Central memory CD8-positive, alpha-beta T cell (primary cell): ENCODE measurements at regions not wholly inside any gene's neighbourhood (a gene's known extent, or its start where the extent isn't known, plus 50 kb on each side); places are given as distances from the start of the nearest gene placed in this dataset.
"Not testable (repeated sequence)": the region's sequence is repeated elsewhere in the genome, so short reads cannot be mapped to it uniquely, and the experiment has no call there.

Source experiments
- ATAC-seq: fragments of 150-1000 bp; cut with Tn5 transposase; replicated peaks from 2 replicates; pipeline ENCODE4 v1.10.0; 2022; ENCODE audit warnings: mild to moderate bottlenecking, moderate FRiP score, moderate number of reproducible peaks; ENCODE audit not compliant: poor library complexity, severe bottlenecking; ENCODE audit errors: extremely low read depth
- DNase-seq, 2 donors: peaks; one replicate each; pipeline ENCODE4 v3.0.0; 2021; ENCODE audit warnings: low spot score in 2 of 2
- H3K27ac Mint-ChIP-seq: one replicate; pipeline ENCODE4 v1.8.0; 2022; ENCODE audit warnings: low read depth, mild to moderate bottlenecking, moderate library complexity, mixed read lengths
- H3K27me3 Mint-ChIP-seq: one replicate; pipeline ENCODE4 v1.8.0; 2022; ENCODE audit warnings: mixed read lengths
- H3K36me3 Mint-ChIP-seq: one replicate; pipeline ENCODE4 v1.8.0; 2022; ENCODE audit warnings: mild to moderate bottlenecking, moderate library complexity, mixed read lengths; ENCODE audit not compliant: insufficient read depth
- H3K4me1 Mint-ChIP-seq: one replicate; pipeline ENCODE4 v1.8.0; 2022; ENCODE audit warnings: mixed read lengths
- H3K4me3 Mint-ChIP-seq: one replicate; pipeline ENCODE4 v1.8.0; 2022; ENCODE audit warnings: mild to moderate bottlenecking, moderate library complexity, mixed read lengths
- H3K9me3 Mint-ChIP-seq: one replicate; pipeline ENCODE4 v1.8.0; 2022; ENCODE audit warnings: mixed read lengths

DNA sequence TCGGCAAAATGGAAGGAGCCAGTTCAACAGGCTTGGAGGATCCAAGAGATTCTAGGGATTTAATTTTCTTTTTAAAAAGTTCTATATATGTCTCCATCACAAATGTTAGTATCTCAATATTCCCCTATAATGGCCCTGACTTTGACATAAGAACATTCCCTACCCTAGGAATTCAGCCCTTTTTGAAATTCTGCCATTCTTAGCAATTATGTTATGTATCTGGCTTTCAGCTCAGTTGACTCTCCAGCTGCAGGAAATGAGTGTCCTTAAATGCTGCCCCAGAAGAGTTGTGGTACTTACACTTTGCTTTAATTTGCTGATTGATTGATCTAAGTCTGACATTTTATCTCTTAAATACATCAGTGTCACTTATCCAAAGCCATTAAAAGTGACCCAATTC, 1454.3 kb downstream of the FSTL5 start:
- Mint-ChIP-seq H3K4me3 (no peak overlapping the region), H3K4me1 (no peaks in the 10 kb centered on the region), H3K9me3 (peaks cover 10% of the 10 kb centered on the region), H3K36me3 (no peaks in the 10 kb centered on the region), H3K27ac (no peak overlapping the region), H3K27me3 (no peaks in the 10 kb centered on the region)
- no peak for DNase-seq
- no peak for ATAC-seq

DNA sequence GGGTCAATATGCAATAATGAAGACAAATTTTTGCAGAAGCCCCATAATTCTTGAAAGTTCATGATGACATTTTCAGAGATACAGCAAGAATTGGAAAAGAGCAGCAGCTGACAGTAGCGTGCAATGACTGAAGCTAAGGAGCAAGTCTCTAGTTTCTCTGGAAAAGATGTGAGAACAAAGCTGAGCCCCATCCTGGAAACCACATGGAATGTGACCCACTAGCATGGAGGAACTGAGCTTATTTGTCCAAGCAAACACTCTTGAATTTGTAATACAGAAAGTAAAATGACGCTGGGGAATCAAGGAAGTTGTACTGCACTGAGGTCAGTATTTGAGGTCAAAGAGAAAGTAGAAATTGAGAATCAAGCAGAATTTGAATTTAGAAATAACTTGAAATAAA, 1447.2 kb downstream of the FSTL5 start:
- ATAC-seq (no peak), DNase-seq (no peak)
- no peak overlapping the region for H3K4me3 Mint-ChIP-seq
- no peaks in the 10 kb centered on the region for H3K27me3 Mint-ChIP-seq
- no peak overlapping the region for H3K27ac Mint-ChIP-seq
- peaks cover 5% of the 10 kb centered on the region for H3K9me3 Mint-ChIP-seq
- no peaks in the 10 kb centered on the region for H3K4me1 Mint-ChIP-seq
- H3K36me3 Mint-ChIP-seq: no peaks in the 10 kb centered on the region

DNA sequence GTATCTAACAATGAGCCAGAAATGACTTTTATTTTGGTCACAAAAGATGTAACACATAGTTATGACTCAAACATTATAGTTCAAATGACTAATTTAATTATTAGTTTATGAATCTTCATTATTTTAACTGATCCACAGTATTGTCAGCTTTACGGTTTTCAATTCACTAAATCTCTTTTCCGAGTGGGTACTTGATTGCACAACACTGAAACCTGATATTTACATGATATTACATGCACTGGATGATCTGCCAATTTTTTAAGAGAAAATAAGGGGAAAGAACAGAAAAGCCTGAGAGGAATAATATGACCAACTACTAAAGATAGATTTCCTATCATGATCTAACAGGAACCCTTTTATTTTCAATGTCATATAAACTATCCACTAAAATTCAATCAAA, 1446.0 kb downstream of the FSTL5 start:
- DNase-seq (no peak), ATAC-seq (no peak)
- Mint-ChIP-seq H3K4me3 (no peak overlapping the region), H3K36me3 (no peaks in the 10 kb centered on the region), H3K9me3 (peaks cover 5% of the 10 kb centered on the region), H3K27me3 (no peaks in the 10 kb centered on the region), H3K4me1 (no peaks in the 10 kb centered on the region), H3K27ac (no peak overlapping the region)

DNA sequence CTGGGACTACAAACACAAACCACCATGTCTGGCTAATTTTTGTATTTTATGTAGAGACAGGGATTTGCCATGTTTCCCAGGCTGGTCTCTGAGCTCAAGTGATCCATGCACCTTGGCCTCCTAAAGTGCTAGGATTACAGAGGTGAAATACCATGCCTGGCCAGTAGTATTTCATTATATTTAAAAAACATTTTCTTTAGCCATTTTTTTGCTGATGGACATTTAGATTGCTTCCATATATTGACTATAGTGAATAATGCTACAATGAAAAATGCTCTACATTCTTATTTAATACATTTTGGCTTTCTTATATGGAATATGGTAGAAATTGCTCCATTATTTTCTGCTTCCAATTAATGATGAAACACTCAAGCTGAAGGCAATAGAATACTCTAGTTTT, 1439.7 kb downstream of the FSTL5 start:
- Mint-ChIP-seq H3K9me3 (peaks cover 18% of the 10 kb centered on the region), H3K27ac (no peak overlapping the region), H3K36me3 (peaks cover 1% of the 10 kb centered on the region), H3K27me3 (no peaks in the 10 kb centered on the region), H3K4me3 (no peak overlapping the region), H3K4me1 (no peaks in the 10 kb centered on the region)
- DNase-seq (no peak), ATAC-seq (no peak)

DNA sequence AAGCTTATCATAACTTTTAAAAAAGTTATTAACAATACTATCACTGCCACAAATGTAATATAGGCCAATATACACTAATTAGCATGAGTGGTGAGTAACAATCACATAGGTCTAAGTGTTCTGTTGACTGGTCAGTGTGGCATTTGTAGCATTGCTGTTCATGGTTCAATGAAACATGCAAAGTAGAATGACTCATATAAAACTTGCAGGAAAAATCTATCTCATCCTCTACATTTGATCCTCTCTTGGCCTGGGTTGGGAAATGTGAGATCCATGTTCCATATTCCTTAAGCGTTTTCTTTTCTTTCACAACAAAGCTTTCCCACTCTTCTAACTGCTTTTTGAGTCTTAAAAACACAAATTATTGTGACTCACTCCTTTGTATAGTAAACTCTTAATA, 1418.7 kb downstream of the FSTL5 start:
- H3K4me3 Mint-ChIP-seq: no peak overlapping the region
- no peak overlapping the region for H3K27ac Mint-ChIP-seq
- H3K27me3 Mint-ChIP-seq: no peaks in the 10 kb centered on the region
- H3K9me3 Mint-ChIP-seq: peaks cover 50% of the 10 kb centered on the region
- H3K36me3 Mint-ChIP-seq: no peaks in the 10 kb centered on the region
- DNase-seq: no peak
- H3K4me1 Mint-ChIP-seq: no peaks in the 10 kb centered on the region
- no peak for ATAC-seq

DNA sequence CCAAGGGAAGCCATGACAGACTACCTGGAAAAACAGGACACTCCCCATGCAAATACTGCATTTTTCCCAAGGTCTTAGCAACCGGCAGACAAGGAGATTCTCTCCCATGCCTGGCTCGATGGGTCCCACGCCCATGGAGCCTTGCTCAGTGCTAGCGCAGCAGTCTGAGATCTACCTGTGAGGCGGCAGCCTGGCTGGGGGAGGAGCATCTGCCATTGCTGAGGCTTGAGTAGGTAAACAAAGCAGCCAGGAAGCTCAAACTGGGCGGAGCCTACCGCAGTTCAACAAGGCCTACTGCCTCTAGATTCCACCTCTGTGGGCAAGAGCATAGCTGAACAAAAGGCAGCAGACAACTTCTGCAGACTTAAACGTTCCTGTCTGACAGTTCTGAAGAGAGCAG, 1417.2 kb downstream of the FSTL5 start:
- not testable (repeated sequence) for H3K27ac Mint-ChIP-seq, H3K4me3 Mint-ChIP-seq, ATAC-seq, DNase-seq, H3K4me1 Mint-ChIP-seq, H3K27me3 Mint-ChIP-seq, H3K36me3 Mint-ChIP-seq
- H3K9me3 Mint-ChIP-seq: peaks cover 44% of the 10 kb centered on the region

DNA sequence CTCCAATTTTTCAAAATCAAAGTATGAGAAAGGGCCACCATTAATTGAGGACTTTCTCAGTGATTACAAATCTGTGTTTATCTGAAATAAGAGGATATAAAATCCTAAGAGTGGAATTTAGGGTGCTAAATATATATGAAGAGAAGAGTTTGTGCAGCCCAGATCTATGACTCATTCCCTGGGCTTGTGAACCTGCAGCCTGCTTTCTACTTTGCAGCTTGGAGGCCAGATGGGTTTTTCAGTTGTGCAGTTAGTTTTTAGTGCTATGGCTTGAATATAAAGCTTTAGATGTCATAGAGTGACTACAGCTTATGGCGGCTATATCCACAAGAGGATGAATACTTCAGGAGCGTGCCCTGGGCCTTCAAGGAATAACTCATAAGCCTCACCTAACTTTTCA, 1391.1 kb downstream of the FSTL5 start:
- H3K27ac Mint-ChIP-seq: no peak overlapping the region
- no peak for ATAC-seq
- no peaks in the 10 kb centered on the region for H3K27me3 Mint-ChIP-seq
- no peaks in the 10 kb centered on the region for H3K36me3 Mint-ChIP-seq
- no peaks in the 10 kb centered on the region for H3K4me1 Mint-ChIP-seq
- DNase-seq: no peak
- peaks cover 13% of the 10 kb centered on the region for H3K9me3 Mint-ChIP-seq
- no peak overlapping the region for H3K4me3 Mint-ChIP-seq

DNA sequence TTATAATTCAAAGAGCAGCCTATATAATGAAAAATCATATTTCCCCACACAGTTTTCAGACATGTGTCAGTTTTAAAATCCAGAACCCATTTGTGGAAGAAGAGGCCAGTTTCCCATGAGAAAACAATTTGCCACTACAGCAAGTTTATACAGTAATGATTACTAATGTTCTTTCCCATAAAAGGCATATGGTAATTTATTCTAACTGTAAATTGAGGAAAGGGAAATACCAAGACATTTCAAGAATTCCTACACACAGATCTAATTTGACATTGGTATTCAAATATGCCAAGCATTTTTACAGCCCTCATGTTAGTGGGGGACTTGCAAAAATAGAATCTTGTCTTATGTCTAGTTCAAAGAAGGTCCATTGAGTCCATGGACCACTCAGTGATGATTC, 1368.6 kb downstream of the FSTL5 start:
- H3K9me3 Mint-ChIP-seq: peaks cover 10% of the 10 kb centered on the region
- H3K4me3 Mint-ChIP-seq: no peak overlapping the region
- H3K36me3 Mint-ChIP-seq: no peaks in the 10 kb centered on the region
- H3K27me3 Mint-ChIP-seq: no peaks in the 10 kb centered on the region
- no peak for ATAC-seq
- H3K4me1 Mint-ChIP-seq: no peaks in the 10 kb centered on the region
- H3K27ac Mint-ChIP-seq: no peak overlapping the region
- no peak for DNase-seq

DNA sequence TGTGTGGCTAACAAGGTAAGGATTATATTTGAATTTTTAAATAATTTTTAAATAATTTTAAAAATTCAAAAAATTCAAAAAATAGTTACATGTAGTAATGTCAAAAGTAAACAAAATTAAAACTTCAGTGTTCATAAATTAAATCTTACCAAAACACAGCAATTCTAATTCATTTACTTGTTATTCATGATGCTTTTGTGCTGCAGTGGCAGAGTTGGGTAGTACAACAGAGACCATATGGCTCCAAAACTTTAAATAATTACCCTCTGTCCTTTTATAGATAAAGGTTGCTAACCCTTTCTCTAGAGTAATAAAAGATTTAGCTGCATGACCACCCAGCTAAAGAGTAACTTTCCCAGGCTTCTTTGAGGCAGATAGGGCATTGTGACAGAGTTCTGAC, 1355.6 kb downstream of the FSTL5 start:
- Mint-ChIP-seq H3K27me3 (no peaks in the 10 kb centered on the region), H3K4me3 (no peak overlapping the region), H3K4me1 (no peaks in the 10 kb centered on the region), H3K9me3 (peaks cover 6% of the 10 kb centered on the region), H3K36me3 (no peaks in the 10 kb centered on the region), H3K27ac (no peak overlapping the region)
- DNase-seq (no peak), ATAC-seq (no peak)

DNA sequence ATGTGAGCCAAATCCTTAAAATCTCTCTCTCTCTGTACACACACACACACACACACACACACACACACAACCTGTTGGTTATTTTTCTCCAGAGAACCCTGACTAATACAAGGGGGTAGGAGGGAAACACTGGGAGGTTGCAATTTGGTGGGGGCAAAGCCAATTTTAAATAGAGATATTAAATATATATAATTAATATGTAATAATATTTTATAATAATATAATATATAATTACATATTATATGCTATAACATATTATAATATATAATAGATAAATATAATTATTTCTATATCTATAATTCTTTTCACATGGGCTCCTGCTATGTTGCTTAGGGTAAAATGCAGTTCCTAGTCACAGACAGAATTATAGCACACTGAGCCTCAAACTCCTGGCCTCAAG, 1354.2 kb downstream of the FSTL5 start:
- ATAC-seq (no peak), DNase-seq (no peak)
- no peaks in the 10 kb centered on the region for H3K27me3 Mint-ChIP-seq
- no peaks in the 10 kb centered on the region for H3K4me1 Mint-ChIP-seq
- H3K4me3 Mint-ChIP-seq: no peak overlapping the region
- H3K27ac Mint-ChIP-seq: no peak overlapping the region
- H3K9me3 Mint-ChIP-seq: peaks cover 7% of the 10 kb centered on the region
- H3K36me3 Mint-ChIP-seq: no peaks in the 10 kb centered on the region

DNA sequence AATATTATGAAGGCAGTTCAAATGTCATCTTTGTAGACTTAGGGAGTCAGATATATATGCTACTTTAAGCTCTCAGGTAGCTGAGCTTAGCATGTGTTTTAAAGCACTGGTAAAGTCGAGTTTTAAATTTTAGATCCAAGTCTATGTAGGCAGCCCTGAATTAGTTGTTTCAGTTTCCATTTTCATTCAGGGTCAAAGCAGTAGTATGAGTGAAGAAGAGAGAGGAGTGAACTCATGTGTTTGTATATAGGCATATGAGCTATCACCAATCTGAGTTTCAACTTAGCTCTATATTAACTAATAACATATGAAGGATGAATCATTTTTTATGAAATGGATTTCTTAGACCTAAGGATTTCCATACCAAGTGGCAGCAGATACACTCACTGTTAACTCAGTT, 1353.4 kb downstream of the FSTL5 start:
- H3K4me3 Mint-ChIP-seq: no peak overlapping the region
- no peaks in the 10 kb centered on the region for H3K27me3 Mint-ChIP-seq
- no peaks in the 10 kb centered on the region for H3K36me3 Mint-ChIP-seq
- ATAC-seq: no peak
- H3K27ac Mint-ChIP-seq: no peak overlapping the region
- DNase-seq: no peak
- no peaks in the 10 kb centered on the region for H3K4me1 Mint-ChIP-seq
- peaks cover 11% of the 10 kb centered on the region for H3K9me3 Mint-ChIP-seq

DNA sequence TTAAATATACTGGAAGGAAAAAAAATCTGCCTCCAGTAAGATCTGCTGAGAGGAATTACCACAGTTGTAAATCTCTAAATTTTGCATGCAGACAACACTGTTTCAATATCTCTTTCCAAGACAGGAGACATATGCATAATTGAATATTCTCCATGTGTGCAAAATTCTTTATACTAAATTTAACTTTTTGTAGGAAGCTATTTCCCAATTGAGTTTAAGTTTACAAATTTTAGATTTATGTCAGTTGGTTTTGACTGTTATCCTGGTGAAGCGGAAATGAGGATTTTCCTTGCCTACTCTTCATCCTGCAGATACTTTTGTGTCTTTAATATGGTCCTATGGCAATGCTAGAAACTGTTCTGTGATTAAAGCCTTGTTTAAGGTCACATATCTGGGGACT, 1352.9 kb downstream of the FSTL5 start:
- H3K4me1 Mint-ChIP-seq: no peaks in the 10 kb centered on the region
- ATAC-seq: no peak

DNA sequence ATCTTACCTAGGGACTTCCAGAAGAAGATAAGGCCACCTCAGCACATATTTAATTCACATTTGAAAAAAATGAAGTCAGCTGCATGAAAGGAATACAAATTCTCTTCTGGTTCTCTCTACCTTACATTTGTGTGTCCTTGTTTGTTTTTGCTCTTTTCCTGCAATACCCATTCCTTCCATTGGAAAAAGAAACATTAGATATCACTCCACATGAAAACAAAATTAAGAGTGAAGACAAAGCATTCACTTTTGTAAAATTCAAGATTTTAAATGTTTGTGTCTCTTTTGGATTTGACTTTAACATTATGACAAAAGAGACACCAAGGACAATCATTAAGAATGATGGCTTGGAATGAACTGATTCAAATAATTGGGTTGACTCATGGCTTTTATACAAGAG, 1351.8 kb downstream of the FSTL5 start:
- no peaks in the 10 kb centered on the region for H3K4me1 Mint-ChIP-seq
- H3K36me3 Mint-ChIP-seq: no peaks in the 10 kb centered on the region
- H3K4me3 Mint-ChIP-seq: no peak overlapping the region
- no peaks in the 10 kb centered on the region for H3K27me3 Mint-ChIP-seq
- H3K27ac Mint-ChIP-seq: no peak overlapping the region
- ATAC-seq (no peak), DNase-seq (no peak)
- H3K9me3 Mint-ChIP-seq: peaks cover 11% of the 10 kb centered on the region

More for the DNA sequence above, 1352.9 kb downstream of the FSTL5 start:
- Mint-ChIP-seq H3K27me3 (no peaks in the 10 kb centered on the region), H3K9me3 (peaks cover 11% of the 10 kb centered on the region), H3K36me3 (no peaks in the 10 kb centered on the region), H3K27ac (no peak overlapping the region), H3K4me3 (no peak overlapping the region)
- DNase-seq: no peak

DNA sequence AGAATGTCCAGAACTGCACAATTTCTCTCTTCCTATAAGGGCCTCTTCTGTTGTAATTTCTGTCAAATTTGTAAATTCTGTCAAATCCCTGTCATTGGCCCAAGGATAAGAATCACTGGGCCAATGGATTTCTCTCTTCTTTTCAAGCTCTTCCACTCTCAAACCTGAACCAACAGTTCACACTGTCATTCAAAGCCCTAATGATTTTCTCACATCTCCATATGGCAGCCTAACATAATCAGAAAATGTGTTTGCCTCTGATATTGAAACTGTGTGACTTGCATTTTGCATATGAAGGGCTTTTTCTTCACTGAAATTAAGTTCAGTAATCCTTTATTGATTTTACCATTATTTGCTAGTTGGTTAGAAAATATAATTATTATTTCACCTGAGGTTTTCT, 1349.1 kb downstream of the FSTL5 start:
- Mint-ChIP-seq H3K27ac (no peak overlapping the region), H3K4me1 (no peaks in the 10 kb centered on the region)

More for the DNA sequence above, 1349.1 kb downstream of the FSTL5 start:
- DNase-seq (no peak), ATAC-seq (no peak)
- H3K9me3 Mint-ChIP-seq: peaks cover 10% of the 10 kb centered on the region
- no peak overlapping the region for H3K4me3 Mint-ChIP-seq
- H3K27me3 Mint-ChIP-seq: no peaks in the 10 kb centered on the region
- no peaks in the 10 kb centered on the region for H3K36me3 Mint-ChIP-seq
